Spleen (tissue), 7 donors: ENCODE measurements at regions not wholly inside any gene's neighbourhood (a gene's known extent, or its start where the extent isn't known, plus 50 kb on each side); places are given as distances from the start of the nearest gene placed in this dataset.

Experiments used
- CTCF ChIP-seq, 11 experiments: fragments of 200-600 bp in 7 of 11; fragments of 450-650 bp in 4 of 11; sonication (generic) in 4 of 11; IDR thresholded peaks in 8 of 11; conservative IDR thresholded peaks in 3 of 11; 1 replicate in 7 of 11; 2 replicates in 4 of 11; pipeline versions ENCODE4 v1.4.0 to v1.8.0; 2016 to 2021; ENCODE audit warnings: antibody characterized with exemption in 11 of 11, inconsistent platforms in 4 of 11, mild to moderate bottlenecking in 1 of 11
- POLR2A ChIP-seq, 3 donors: fragments of 450-650 bp; IDR thresholded peaks; one replicate each; pipeline ENCODE4 v1.5.1; 2017; ENCODE audit warnings: antibody characterized with exemption in 3 of 3, mild to moderate bottlenecking in 1 of 3
- POLR2AphosphoS5 ChIP-seq, 3 donors: sonication (generic); formaldehyde crosslinking; IDR thresholded peaks; one replicate each; pipeline ENCODE4 v1.5.1; 2017; ENCODE audit warnings: antibody characterized with exemption in 3 of 3
- donor health status: DM: no; HTN: no; CAD: no; lungs with moderate emphysema.
- donor health status: DM: no; HTN: no; CAD: no.
- donor health status: DM: no; HTN: no; CAD: no.

- TF ChIP-seq CTCF (IDR thresholded peaks at IDR 0.05 in 8 of 11, conservative IDR thresholded peaks at IDR 0.05 in 3 of 11) (no peak), POLR2A (IDR thresholded peaks at IDR 0.05) (no peak), POLR2AphosphoS5 (IDR thresholded peaks at IDR 0.05) (no peak)
Observed at GRCh38 chr6:168165373-168165772, 86.4 kb upstream of the FRMD1 start.
